ENCODE measurements at regions not wholly inside any gene's neighbourhood (a gene's known extent, or its start where the extent isn't known, plus 50 kb on each side); places are given as distances from the start of the nearest gene placed in this dataset.

DNA sequence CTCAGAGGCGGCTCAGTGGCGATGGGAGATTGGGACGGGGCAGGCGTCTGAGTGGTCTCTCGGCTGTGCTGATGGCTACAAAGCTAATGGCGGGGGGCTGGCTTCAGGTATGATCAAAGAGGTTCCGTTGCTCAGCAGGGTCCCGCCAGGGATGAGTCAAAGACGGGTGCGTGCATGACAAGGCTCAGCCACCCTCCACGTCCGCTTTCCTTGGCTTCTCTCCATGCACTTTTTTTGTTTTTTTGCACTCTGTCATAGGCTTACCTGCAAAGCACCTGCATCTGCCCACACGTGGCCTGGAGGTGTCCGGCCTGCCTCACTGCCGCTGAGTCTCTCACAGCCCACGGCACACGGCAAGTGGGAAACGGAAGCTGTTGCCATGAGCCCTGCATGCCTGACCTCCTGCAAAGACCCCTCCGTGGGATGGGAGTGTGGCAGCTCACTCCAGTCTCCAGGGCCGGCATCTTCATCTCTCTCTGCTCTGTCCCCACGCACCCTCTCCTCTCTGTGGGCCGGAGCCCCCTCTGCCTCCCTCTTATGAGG, 85.5 kb upstream of the ZNF469 start (continued):
- no peak for TF ChIP-seq JUND (IDR thresholded peaks at IDR 0.05; ENCODE audit: low read length)
- TF ChIP-seq, protein P1, sequence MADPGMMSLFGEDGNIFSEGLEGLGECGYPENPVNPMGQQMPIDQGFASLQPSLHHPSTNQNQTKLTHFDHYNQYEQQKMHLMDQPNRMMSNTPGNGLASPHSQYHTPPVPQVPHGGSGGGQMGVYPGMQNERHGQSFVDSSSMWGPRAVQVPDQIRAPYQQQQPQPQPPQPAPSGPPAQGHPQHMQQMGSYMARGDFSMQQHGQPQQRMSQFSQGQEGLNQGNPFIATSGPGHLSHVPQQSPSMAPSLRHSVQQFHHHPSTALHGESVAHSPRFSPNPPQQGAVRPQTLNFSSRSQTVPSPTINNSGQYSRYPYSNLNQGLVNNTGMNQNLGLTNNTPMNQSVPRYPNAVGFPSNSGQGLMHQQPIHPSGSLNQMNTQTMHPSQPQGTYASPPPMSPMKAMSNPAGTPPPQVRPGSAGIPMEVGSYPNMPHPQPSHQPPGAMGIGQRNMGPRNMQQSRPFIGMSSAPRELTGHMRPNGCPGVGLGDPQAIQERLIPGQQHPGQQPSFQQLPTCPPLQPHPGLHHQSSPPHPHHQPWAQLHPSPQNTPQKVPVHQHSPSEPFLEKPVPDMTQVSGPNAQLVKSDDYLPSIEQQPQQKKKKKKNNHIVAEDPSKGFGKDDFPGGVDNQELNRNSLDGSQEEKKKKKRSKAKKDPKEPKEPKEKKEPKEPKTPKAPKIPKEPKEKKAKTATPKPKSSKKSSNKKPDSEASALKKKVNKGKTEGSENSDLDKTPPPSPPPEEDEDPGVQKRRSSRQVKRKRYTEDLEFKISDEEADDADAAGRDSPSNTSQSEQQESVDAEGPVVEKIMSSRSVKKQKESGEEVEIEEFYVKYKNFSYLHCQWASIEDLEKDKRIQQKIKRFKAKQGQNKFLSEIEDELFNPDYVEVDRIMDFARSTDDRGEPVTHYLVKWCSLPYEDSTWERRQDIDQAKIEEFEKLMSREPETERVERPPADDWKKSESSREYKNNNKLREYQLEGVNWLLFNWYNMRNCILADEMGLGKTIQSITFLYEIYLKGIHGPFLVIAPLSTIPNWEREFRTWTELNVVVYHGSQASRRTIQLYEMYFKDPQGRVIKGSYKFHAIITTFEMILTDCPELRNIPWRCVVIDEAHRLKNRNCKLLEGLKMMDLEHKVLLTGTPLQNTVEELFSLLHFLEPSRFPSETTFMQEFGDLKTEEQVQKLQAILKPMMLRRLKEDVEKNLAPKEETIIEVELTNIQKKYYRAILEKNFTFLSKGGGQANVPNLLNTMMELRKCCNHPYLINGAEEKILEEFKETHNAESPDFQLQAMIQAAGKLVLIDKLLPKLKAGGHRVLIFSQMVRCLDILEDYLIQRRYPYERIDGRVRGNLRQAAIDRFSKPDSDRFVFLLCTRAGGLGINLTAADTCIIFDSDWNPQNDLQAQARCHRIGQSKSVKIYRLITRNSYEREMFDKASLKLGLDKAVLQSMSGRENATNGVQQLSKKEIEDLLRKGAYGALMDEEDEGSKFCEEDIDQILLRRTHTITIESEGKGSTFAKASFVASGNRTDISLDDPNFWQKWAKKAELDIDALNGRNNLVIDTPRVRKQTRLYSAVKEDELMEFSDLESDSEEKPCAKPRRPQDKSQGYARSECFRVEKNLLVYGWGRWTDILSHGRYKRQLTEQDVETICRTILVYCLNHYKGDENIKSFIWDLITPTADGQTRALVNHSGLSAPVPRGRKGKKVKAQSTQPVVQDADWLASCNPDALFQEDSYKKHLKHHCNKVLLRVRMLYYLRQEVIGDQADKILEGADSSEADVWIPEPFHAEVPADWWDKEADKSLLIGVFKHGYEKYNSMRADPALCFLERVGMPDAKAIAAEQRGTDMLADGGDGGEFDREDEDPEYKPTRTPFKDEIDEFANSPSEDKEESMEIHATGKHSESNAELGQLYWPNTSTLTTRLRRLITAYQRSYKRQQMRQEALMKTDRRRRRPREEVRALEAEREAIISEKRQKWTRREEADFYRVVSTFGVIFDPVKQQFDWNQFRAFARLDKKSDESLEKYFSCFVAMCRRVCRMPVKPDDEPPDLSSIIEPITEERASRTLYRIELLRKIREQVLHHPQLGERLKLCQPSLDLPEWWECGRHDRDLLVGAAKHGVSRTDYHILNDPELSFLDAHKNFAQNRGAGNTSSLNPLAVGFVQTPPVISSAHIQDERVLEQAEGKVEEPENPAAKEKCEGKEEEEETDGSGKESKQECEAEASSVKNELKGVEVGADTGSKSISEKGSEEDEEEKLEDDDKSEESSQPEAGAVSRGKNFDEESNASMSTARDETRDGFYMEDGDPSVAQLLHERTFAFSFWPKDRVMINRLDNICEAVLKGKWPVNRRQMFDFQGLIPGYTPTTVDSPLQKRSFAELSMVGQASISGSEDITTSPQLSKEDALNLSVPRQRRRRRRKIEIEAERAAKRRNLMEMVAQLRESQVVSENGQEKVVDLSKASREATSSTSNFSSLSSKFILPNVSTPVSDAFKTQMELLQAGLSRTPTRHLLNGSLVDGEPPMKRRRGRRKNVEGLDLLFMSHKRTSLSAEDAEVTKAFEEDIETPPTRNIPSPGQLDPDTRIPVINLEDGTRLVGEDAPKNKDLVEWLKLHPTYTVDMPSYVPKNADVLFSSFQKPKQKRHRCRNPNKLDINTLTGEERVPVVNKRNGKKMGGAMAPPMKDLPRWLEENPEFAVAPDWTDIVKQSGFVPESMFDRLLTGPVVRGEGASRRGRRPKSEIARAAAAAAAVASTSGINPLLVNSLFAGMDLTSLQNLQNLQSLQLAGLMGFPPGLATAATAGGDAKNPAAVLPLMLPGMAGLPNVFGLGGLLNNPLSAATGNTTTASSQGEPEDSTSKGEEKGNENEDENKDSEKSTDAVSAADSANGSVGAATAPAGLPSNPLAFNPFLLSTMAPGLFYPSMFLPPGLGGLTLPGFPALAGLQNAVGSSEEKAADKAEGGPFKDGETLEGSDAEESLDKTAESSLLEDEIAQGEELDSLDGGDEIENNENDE (IDR thresholded peaks at IDR 0.05; ENCODE audit: insufficient replicate concordance, low read length), result no peak
- no peak for TF ChIP-seq RFX5 (IDR thresholded peaks at IDR 0.05; ENCODE audit: borderline replicate concordance, low read depth, low read length)
- no peak for TF ChIP-seq JUN (IDR thresholded peaks at IDR 0.05; ENCODE audit: low read depth, low read length)
- no peak for TF ChIP-seq TCF12 (IDR thresholded peaks at IDR 0.05; ENCODE audit: low read depth, low read length)
- no peak for TF ChIP-seq HDAC2 (IDR thresholded peaks at IDR 0.05; ENCODE audit: borderline replicate concordance in 1 of 2, low read depth in 2 of 2, low read length in 2 of 2)

Measured in H1 (cell line).